GM23338 (cell line): ENCODE measurements at regions not wholly inside any gene's neighbourhood (a gene's known extent, or its start where the extent isn't known, plus 50 kb on each side); places are given as distances from the start of the nearest gene placed in this dataset.

Experiments
- ATAC-seq: fragments of 200-7000 bp; cut with Tn5 transposase; 3 replicates; pipeline ENCODE4 v1.9.1; 2020
- DNase-seq: peaks from one replicate; pipeline ENCODE4 v3.0.0-alpha.2; 2015; ENCODE audit warnings: low spot score
- H2AFZ ChIP-seq: fragments of 200-600 bp; sonication (generic); 2 replicates; pipeline ENCODE4 v1.8.0; 2016; ENCODE audit warnings: antibody characterized with exemption, mild to moderate bottlenecking, moderate library complexity
- H3F3A ChIP-seq: fragments of 200-600 bp; sonication (generic); replicated peaks from 2 replicates; pipeline ENCODE4 v1.8.0; 2017; ENCODE audit warnings: antibody characterized with exemption, mixed run types, low read depth
- H3K27ac ChIP-seq: fragments of 200-600 bp; sonication (generic); 2 replicates; pipeline ENCODE4 v1.6.1; 2016; ENCODE audit warnings: low read depth
- H3K27me3 ChIP-seq: fragments of 200-600 bp; sonication (generic); 2 replicates; pipeline ENCODE4 v1.8.0; 2016; ENCODE audit warnings: mild to moderate bottlenecking, mixed run types, moderate library complexity; ENCODE audit not compliant: insufficient read depth
- H3K36me3 ChIP-seq: fragments of 200-600 bp; sonication (generic); 2 replicates; pipeline ENCODE4 v1.8.0; 2016; ENCODE audit warnings: mild to moderate bottlenecking; ENCODE audit not compliant: insufficient read depth
- H3K4me1 ChIP-seq: fragments of 200-600 bp; sonication (generic); 2 replicates; pipeline ENCODE4 v1.8.0; 2016; ENCODE audit warnings: mild to moderate bottlenecking, moderate library complexity; ENCODE audit not compliant: insufficient read depth
- H3K4me2 ChIP-seq: fragments of 200-600 bp; sonication (generic); 2 replicates; pipeline ENCODE4 v1.7.1; 2017; ENCODE audit warnings: mixed run types
- H3K4me3 ChIP-seq: fragments of 200-600 bp; sonication (generic); 2 replicates; pipeline ENCODE4 v1.6.1; 2016; ENCODE audit warnings: mixed run types
- H3K79me2 ChIP-seq: fragments of 200-600 bp; sonication (generic); replicated peaks from 2 replicates; pipeline ENCODE4 v1.8.0; 2017; ENCODE audit warnings: mild to moderate bottlenecking; ENCODE audit not compliant: insufficient read depth
- H3K9me2 ChIP-seq: fragments of 200-600 bp; sonication (generic); 2 replicates; pipeline ENCODE4 v1.8.0; 2017; ENCODE audit not compliant: insufficient read depth
- H4K20me1 ChIP-seq: fragments of 200-600 bp; sonication (generic); replicated peaks from 2 replicates; pipeline ENCODE4 v1.8.0; 2017; ENCODE audit warnings: mild to moderate bottlenecking; ENCODE audit not compliant: insufficient read depth
- H3K27ac Mint-ChIP-seq: 2 replicates; pipeline ENCODE4 v1.8.0; 2020; ENCODE audit warnings: inconsistent platforms, mild to moderate bottlenecking, moderate library complexity, mixed read lengths
- H3K27me3 Mint-ChIP-seq: 3 replicates; pipeline ENCODE4 v1.8.0; 2022; ENCODE audit warnings: low read depth, mild to moderate bottlenecking, moderate library complexity, mixed read lengths, inconsistent platforms; ENCODE audit not compliant: insufficient read depth, poor library complexity
- H3K36me3 Mint-ChIP-seq: 3 replicates; pipeline ENCODE4 v1.8.0; 2021; ENCODE audit warnings: low read depth, mild to moderate bottlenecking, inconsistent platforms, moderate library complexity, mixed read lengths
- H3K4me1 Mint-ChIP-seq: 3 replicates; pipeline ENCODE4 v1.8.0; 2020; ENCODE audit warnings: mild to moderate bottlenecking, inconsistent platforms, mixed read lengths
- H3K4me3 Mint-ChIP-seq: 3 replicates; pipeline ENCODE4 v1.8.0; 2021; ENCODE audit warnings: moderate library complexity, mild to moderate bottlenecking, inconsistent platforms, mixed read lengths
- H3K9me3 Mint-ChIP-seq: 3 replicates; pipeline ENCODE4 v1.8.0; 2020; ENCODE audit warnings: moderate library complexity, mild to moderate bottlenecking, inconsistent platforms, mixed read lengths
- CREB1 ChIP-seq: fragments of 250-450 bp; sonication (Bioruptor Pico); IDR thresholded peaks from 2 replicates; pipeline ENCODE4 v1.5.0; 2020; ENCODE audit warnings: low read depth, mild to moderate bottlenecking, moderate library complexity
- CTCF ChIP-seq, 2 experiments: fragments of 200-600 bp in 1 of 2; sonication (generic) in 1 of 2; conservative IDR thresholded peaks; 2 replicates each; pipeline versions ENCODE4 v1.5.1 to v1.6.1; 2016 to 2017; ENCODE audit warnings: antibody characterized with exemption in 2 of 2, low read depth in 2 of 2, mild to moderate bottlenecking in 2 of 2, moderate library complexity in 1 of 2
- ETS1 ChIP-seq: IDR thresholded peaks from 2 replicates; pipeline ENCODE4 v1.6.1; 2016; ENCODE audit warnings: antibody characterized with exemption
- EZH2phosphoT487 ChIP-seq: fragments of 200-600 bp; sonication (generic); IDR thresholded peaks from one replicate; pipeline ENCODE4 v1.8.1; 2018; ENCODE audit warnings: antibody characterized with exemption; ENCODE audit not compliant: unreplicated experiment
- JUNB ChIP-seq: IDR thresholded peaks from one replicate; pipeline ENCODE4 v1.6.1; 2016; ENCODE audit warnings: antibody characterized with exemption; ENCODE audit not compliant: unreplicated experiment
- NANOG ChIP-seq: IDR thresholded peaks from 2 replicates; pipeline ENCODE4 v1.6.1; 2016; ENCODE audit warnings: antibody characterized with exemption, borderline replicate concordance
- POLR2AphosphoS5 ChIP-seq: IDR thresholded peaks from 2 replicates; pipeline ENCODE4 v1.6.1; 2016; ENCODE audit warnings: antibody characterized with exemption, low read depth
- STAT1 ChIP-seq: IDR thresholded peaks from one replicate; pipeline ENCODE4 v1.6.1; 2016; ENCODE audit warnings: antibody characterized with exemption; ENCODE audit not compliant: unreplicated experiment
- ZNF331 ChIP-seq: fragments of 250-450 bp; sonication (Bioruptor Pico); IDR thresholded peaks from 2 replicates; pipeline ENCODE4 v1.5.0; 2020; ENCODE audit warnings: low read depth, mild to moderate bottlenecking, moderate library complexity
- TF ChIP-seq, protein P1 (sequence below): fragments of 250-450 bp; sonication (Bioruptor Pico); IDR thresholded peaks from 2 replicates; pipeline ENCODE4 v1.5.0; 2020; ENCODE audit warnings: mild to moderate bottlenecking, moderate library complexity

GRCh38 chr6:9942131-9942530, 472.7 kb downstream of the TFAP2A start:
- ATAC-seq (no peak), DNase-seq (no peak)
- Histone ChIP-seq H3K79me2 (no peaks in the 10 kb centered on the region), H3K27me3 (no peaks in the 10 kb centered on the region), H3F3A (no peaks in the 10 kb centered on the region), H2AFZ (no peak overlapping the region), H3K4me3 (no peak overlapping the region), H3K9me2 (no peaks in the 10 kb centered on the region), H3K27ac (no peak overlapping the region), H4K20me1 (no peaks in the 10 kb centered on the region), H3K4me1 (no peaks in the 10 kb centered on the region), H3K36me3 (no peaks in the 10 kb centered on the region), H3K4me2 (no peak overlapping the region)
- no peaks in the 10 kb centered on the region for H3K4me1 Mint-ChIP-seq
- H3K27ac Mint-ChIP-seq = no peak overlapping the region
- no peak overlapping the region for H3K4me3 Mint-ChIP-seq
- H3K27me3 Mint-ChIP-seq = no peaks in the 10 kb centered on the region
- H3K36me3 Mint-ChIP-seq = peaks cover 12% of the 10 kb centered on the region
- no peak for TF ChIP-seq JUNB
- no peak for TF ChIP-seq CREB1 (CRISPR knock-in tag)
- no peak for TF ChIP-seq ZNF331 (CRISPR knock-in tag)
- no peak for TF ChIP-seq POLR2AphosphoS5
- no peak for TF ChIP-seq STAT1
- TF ChIP-seq, protein P1, sequence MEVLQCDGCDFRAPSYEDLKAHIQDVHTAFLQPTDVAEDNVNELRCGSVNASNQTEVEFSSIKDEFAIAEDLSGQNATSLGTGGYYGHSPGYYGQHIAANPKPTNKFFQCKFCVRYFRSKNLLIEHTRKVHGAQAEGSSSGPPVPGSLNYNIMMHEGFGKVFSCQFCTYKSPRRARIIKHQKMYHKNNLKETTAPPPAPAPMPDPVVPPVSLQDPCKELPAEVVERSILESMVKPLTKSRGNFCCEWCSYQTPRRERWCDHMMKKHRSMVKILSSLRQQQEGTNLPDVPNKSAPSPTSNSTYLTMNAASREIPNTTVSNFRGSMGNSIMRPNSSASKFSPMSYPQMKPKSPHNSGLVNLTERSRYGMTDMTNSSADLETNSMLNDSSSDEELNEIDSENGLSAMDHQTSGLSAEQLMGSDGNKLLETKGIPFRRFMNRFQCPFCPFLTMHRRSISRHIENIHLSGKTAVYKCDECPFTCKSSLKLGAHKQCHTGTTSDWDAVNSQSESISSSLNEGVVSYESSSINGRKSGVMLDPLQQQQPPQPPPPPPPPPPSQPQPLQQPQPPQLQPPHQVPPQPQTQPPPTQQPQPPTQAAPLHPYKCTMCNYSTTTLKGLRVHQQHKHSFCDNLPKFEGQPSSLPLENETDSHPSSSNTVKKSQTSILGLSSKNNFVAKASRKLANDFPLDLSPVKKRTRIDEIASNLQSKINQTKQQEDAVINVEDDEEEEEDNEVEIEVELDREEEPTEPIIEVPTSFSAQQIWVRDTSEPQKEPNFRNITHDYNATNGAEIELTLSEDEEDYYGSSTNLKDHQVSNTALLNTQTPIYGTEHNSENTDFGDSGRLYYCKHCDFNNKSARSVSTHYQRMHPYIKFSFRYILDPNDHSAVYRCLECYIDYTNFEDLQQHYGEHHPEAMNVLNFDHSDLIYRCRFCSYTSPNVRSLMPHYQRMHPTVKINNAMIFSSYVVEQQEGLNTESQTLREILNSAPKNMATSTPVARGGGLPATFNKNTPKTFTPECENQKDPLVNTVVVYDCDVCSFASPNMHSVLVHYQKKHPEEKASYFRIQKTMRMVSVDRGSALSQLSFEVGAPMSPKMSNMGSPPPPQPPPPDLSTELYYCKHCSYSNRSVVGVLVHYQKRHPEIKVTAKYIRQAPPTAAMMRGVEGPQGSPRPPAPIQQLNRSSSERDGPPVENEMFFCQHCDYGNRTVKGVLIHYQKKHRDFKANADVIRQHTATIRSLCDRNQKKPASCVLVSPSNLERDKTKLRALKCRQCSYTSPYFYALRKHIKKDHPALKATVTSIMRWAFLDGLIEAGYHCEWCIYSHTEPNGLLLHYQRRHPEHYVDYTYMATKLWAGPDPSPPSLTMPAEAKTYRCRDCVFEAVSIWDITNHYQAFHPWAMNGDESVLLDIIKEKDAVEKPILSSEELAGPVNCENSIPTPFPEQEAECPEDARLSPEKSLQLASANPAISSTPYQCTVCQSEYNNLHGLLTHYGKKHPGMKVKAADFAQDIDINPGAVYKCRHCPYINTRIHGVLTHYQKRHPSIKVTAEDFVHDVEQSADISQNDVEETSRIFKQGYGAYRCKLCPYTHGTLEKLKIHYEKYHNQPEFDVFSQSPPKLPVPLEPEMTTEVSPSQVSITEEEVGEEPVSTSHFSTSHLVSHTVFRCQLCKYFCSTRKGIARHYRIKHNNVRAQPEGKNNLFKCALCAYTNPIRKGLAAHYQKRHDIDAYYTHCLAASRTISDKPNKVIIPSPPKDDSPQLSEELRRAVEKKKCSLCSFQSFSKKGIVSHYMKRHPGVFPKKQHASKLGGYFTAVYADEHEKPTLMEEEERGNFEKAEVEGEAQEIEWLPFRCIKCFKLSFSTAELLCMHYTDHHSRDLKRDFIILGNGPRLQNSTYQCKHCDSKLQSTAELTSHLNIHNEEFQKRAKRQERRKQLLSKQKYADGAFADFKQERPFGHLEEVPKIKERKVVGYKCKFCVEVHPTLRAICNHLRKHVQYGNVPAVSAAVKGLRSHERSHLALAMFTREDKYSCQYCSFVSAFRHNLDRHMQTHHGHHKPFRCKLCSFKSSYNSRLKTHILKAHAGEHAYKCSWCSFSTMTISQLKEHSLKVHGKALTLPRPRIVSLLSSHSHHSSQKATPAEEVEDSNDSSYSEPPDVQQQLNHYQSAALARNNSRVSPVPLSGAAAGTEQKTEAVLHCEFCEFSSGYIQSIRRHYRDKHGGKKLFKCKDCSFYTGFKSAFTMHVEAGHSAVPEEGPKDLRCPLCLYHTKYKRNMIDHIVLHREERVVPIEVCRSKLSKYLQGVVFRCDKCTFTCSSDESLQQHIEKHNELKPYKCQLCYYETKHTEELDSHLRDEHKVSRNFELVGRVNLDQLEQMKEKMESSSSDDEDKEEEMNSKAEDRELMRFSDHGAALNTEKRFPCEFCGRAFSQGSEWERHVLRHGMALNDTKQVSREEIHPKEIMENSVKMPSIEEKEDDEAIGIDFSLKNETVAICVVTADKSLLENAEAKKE (CRISPR knock-in tag) = no peak
- TF ChIP-seq EZH2phosphoT487 = no peak
- peaks cover 12% of the 10 kb centered on the region; the same call in 2 of the 3 replicates for H3K9me3 Mint-ChIP-seq

- ATAC-seq (no peak), DNase-seq (no peak)
- peak overlapping the region; percentile 33 for H2AFZ ChIP-seq
- H3K9me2 ChIP-seq = no peaks in the 10 kb centered on the region
- H3K4me3 Mint-ChIP-seq = no peak overlapping the region
- no peak overlapping the region for H3K27ac Mint-ChIP-seq
- H3F3A ChIP-seq = no peaks in the 10 kb centered on the region
- H3K4me1 Mint-ChIP-seq = no peaks in the 10 kb centered on the region
- H3K27ac ChIP-seq = no peak overlapping the region
- H4K20me1 ChIP-seq = no peaks in the 10 kb centered on the region
- no peaks in the 10 kb centered on the region for H3K79me2 ChIP-seq
- H3K9me3 Mint-ChIP-seq = peaks cover 12% of the 10 kb centered on the region; the same call in 2 of the 3 replicates
- H3K4me2 ChIP-seq = no peak overlapping the region
- H3K36me3 Mint-ChIP-seq = peaks cover 12% of the 10 kb centered on the region
- no peaks in the 10 kb centered on the region for H3K27me3 ChIP-seq
- no peaks in the 10 kb centered on the region for H3K36me3 ChIP-seq
- no peak overlapping the region for H3K4me3 ChIP-seq
- H3K27me3 Mint-ChIP-seq = no peaks in the 10 kb centered on the region
- H3K4me1 ChIP-seq = no peaks in the 10 kb centered on the region
- TF ChIP-seq POLR2AphosphoS5 = no peak
- no peak for TF ChIP-seq NANOG
- no peak for TF ChIP-seq JUNB
- TF ChIP-seq EZH2phosphoT487 = no peak
- no peak for TF ChIP-seq ETS1
- no peak for TF ChIP-seq ZNF331 (CRISPR knock-in tag)
- no peak for TF ChIP-seq STAT1
- TF ChIP-seq CTCF (conservative IDR thresholded peaks at IDR 0.05; ENCODE audit: low read depth in 2 of 2) = no peak
Observed at GRCh38 chr6:9938801-9939200, 476.1 kb downstream of the TFAP2A start.
